ENCODE measurements at regions not wholly inside any gene's neighbourhood (a gene's known extent, or its start where the extent isn't known, plus 50 kb on each side); places are given as distances from the start of the nearest gene placed in this dataset.
"Not testable (repeated sequence)": the region's sequence is repeated elsewhere in the genome, so short reads cannot be mapped to it uniquely, and the experiment has no call there.

- intact Hi-C loops (cut with DNase I, micrococcal nuclease) = no loop called here
- Histone ChIP-seq H3K9me3 (no peaks in the 10 kb centered on the region), H3K4me1 (ENCODE audit: low read depth) (no peaks in the 10 kb centered on the region), H3K36me3 (ENCODE audit: low read depth) (no peaks in the 10 kb centered on the region), H3K4me3 (no peak overlapping the region)
- no peak for TF ChIP-seq CTCF (IDR thresholded peaks at IDR 0.05)
- DNase-seq (no peak), ATAC-seq (no peak)
These were observed 234.2 kb downstream of the AASDHPPT start for GRCh38 chr11:106311531-106312230.

- H3K36me3 ChIP-seq (ENCODE audit: low read depth); ATAC-seq; intact Hi-C loops (cut with DNase I, micrococcal nuclease); H3K4me1 ChIP-seq (ENCODE audit: low read depth); H3K4me3 ChIP-seq: not testable (repeated sequence)
- H3K9me3 ChIP-seq = peaks cover 13% of the 10 kb centered on the region
- peak in 1 of 3 donors; percentile 22 for DNase-seq
These were observed 239.8 kb downstream of the AASDHPPT start for GRCh38 chr11:106317208-106317773.

- intact Hi-C loops (cut with DNase I, micrococcal nuclease) = no loop called here
- TF ChIP-seq CTCF (IDR thresholded peaks at IDR 0.05) = no peak
- H3K4me3 ChIP-seq = no peak overlapping the region
- no peaks in the 10 kb centered on the region for H3K36me3 ChIP-seq (ENCODE audit: low read depth)
- DNase-seq = no peak
- no peaks in the 10 kb centered on the region for H3K4me1 ChIP-seq (ENCODE audit: low read depth)
- ATAC-seq = no peak
- H3K9me3 ChIP-seq = peaks cover 18% of the 10 kb centered on the region
These were observed 244.1 kb downstream of the AASDHPPT start for GRCh38 chr11:106321601-106322000.

GRCh38 chr11:106322106-106322505 lies 244.6 kb downstream of the AASDHPPT start:
- ATAC-seq (no peak), DNase-seq (no peak)
- Histone ChIP-seq H3K36me3 (ENCODE audit: low read depth) (no peaks in the 10 kb centered on the region), H3K9me3 (peaks cover 20% of the 10 kb centered on the region), H3K4me1 (ENCODE audit: low read depth) (no peaks in the 10 kb centered on the region), H3K4me3 (no peak overlapping the region)
- intact Hi-C loops (cut with DNase I, micrococcal nuclease) = no loop called here
- no peak for TF ChIP-seq CTCF (IDR thresholded peaks at IDR 0.05)

GRCh38 chr11:106326087-106326486 lies 248.6 kb downstream of the AASDHPPT start:
- DNase-seq = no peak
- Histone ChIP-seq H3K4me1 (ENCODE audit: low read depth) (no peaks in the 10 kb centered on the region), H3K4me3 (no peak overlapping the region), H3K36me3 (ENCODE audit: low read depth) (no peaks in the 10 kb centered on the region), H3K9me3 (peaks cover 13% of the 10 kb centered on the region)
- TF ChIP-seq CTCF (IDR thresholded peaks at IDR 0.05) = no peak
- ATAC-seq = no peak
- intact Hi-C loops (cut with DNase I, micrococcal nuclease) = no loop called here

- intact Hi-C loops (cut with DNase I, micrococcal nuclease) = no loop called here
- Histone ChIP-seq H3K36me3 (ENCODE audit: low read depth) (no peaks in the 10 kb centered on the region), H3K4me3 (no peak overlapping the region), H3K9me3 (peaks cover 8% of the 10 kb centered on the region), H3K4me1 (ENCODE audit: low read depth) (no peaks in the 10 kb centered on the region)
- no peak for TF ChIP-seq CTCF (IDR thresholded peaks at IDR 0.05)
- no peak for ATAC-seq
- no peak for DNase-seq
These were observed 249.7 kb downstream of the AASDHPPT start for GRCh38 chr11:106327134-106327533.

Measured in mucosa of descending colon (tissue), 3 donors.